KMS-11 (cell line): ENCODE measurements at regions not wholly inside any gene's neighbourhood (a gene's known extent, or its start where the extent isn't known, plus 50 kb on each side); places are given as distances from the start of the nearest gene placed in this dataset.

Experiments
- H2AFZ ChIP-seq: fragments of 200-600 bp; sonication (generic); 2 replicates; pipeline ENCODE4 v1.6.1; 2016; ENCODE audit warnings: antibody characterized with exemption, mixed run types, low read depth
- H3K27ac ChIP-seq: fragments of 200-600 bp; sonication (generic); 2 replicates; pipeline ENCODE4 v1.6.1; 2016; ENCODE audit warnings: mild to moderate bottlenecking, mixed run types
- H3K27me3 ChIP-seq: fragments of 200-600 bp; sonication (generic); 2 replicates; pipeline ENCODE4 v1.6.1; 2017; ENCODE audit warnings: mild to moderate bottlenecking, low read depth, mixed run types, moderate library complexity; ENCODE audit not compliant: insufficient read depth
- H3K36me3 ChIP-seq: fragments of 200-600 bp; sonication (generic); 2 replicates; pipeline ENCODE4 v1.6.1; 2017; ENCODE audit warnings: mild to moderate bottlenecking, mixed run types; ENCODE audit not compliant: insufficient read depth
- H3K4me1 ChIP-seq: fragments of 200-600 bp; sonication (generic); 2 replicates; pipeline ENCODE4 v1.6.1; 2016; ENCODE audit warnings: mild to moderate bottlenecking, low read depth, mixed run types; ENCODE audit not compliant: poor library complexity, severe bottlenecking
- H3K4me2 ChIP-seq: fragments of 200-600 bp; sonication (generic); 2 replicates; pipeline ENCODE4 v1.7.0; 2016; ENCODE audit warnings: mild to moderate bottlenecking, mixed run types
- H3K4me3 ChIP-seq: fragments of 200-600 bp; sonication (generic); IDR thresholded peaks from 2 replicates; pipeline ENCODE4 v1.6.1; 2017; ENCODE audit warnings: low read depth, low read length, mixed read lengths; ENCODE audit not compliant: insufficient read depth
- H3K79me2 ChIP-seq: fragments of 200-600 bp; sonication (generic); 2 replicates; pipeline ENCODE4 v1.6.1; 2016; ENCODE audit warnings: low read depth, mixed run types; ENCODE audit not compliant: insufficient read depth
- H3K9ac ChIP-seq: fragments of 200-600 bp; sonication (generic); 2 replicates; pipeline ENCODE4 v1.6.1; 2016; ENCODE audit warnings: mild to moderate bottlenecking, mixed run types
- H4K20me1 ChIP-seq: fragments of 200-600 bp; sonication (generic); 2 replicates; pipeline ENCODE4 v1.6.1; 2016; ENCODE audit warnings: mild to moderate bottlenecking, mixed run types; ENCODE audit not compliant: insufficient read depth
- TF ChIP-seq, protein P1 (sequence below): fragments of 200-600 bp; sonication (generic); conservative IDR thresholded peaks from 2 replicates; pipeline ENCODE4 v1.6.1; 2017; ENCODE audit warnings: low read depth, mild to moderate bottlenecking, antibody characterized with exemption, low read length, moderate library complexity, mixed read lengths

- TF ChIP-seq, protein P1, sequence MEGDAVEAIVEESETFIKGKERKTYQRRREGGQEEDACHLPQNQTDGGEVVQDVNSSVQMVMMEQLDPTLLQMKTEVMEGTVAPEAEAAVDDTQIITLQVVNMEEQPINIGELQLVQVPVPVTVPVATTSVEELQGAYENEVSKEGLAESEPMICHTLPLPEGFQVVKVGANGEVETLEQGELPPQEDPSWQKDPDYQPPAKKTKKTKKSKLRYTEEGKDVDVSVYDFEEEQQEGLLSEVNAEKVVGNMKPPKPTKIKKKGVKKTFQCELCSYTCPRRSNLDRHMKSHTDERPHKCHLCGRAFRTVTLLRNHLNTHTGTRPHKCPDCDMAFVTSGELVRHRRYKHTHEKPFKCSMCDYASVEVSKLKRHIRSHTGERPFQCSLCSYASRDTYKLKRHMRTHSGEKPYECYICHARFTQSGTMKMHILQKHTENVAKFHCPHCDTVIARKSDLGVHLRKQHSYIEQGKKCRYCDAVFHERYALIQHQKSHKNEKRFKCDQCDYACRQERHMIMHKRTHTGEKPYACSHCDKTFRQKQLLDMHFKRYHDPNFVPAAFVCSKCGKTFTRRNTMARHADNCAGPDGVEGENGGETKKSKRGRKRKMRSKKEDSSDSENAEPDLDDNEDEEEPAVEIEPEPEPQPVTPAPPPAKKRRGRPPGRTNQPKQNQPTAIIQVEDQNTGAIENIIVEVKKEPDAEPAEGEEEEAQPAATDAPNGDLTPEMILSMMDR = no peak
Observed at GRCh38 chr18:53861185-53861584, 363.3 kb downstream of the MBD2 start.

DNA sequence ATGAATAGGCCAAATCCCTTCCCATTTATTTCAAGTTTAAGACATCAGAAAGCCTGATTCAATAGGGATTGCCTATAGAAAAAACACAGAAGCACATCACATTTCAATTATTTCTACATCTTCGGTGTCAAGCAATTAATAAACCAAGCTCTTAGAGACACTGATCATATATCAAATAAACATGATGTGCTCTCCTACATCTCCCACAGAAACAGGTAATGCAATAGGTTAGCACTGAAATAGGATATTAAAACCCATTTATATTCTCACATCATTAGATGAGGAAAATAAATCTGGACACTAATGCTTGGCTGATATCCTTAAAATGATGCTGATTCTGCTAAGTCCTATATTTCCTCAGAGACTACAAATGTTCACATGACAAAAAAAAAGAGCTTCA is 364.7 kb downstream of the MBD2 start:
- Histone ChIP-seq H3K36me3 (no peaks in the 10 kb centered on the region), H3K4me2 (no peak overlapping the region), H3K27ac (no peak overlapping the region), H3K9ac (no peak overlapping the region), H3K4me1 (no peaks in the 10 kb centered on the region), H2AFZ (no peak overlapping the region), H3K27me3 (no peaks in the 10 kb centered on the region), H3K4me3 (no peak overlapping the region), H4K20me1 (no peaks in the 10 kb centered on the region), H3K79me2 (no peaks in the 10 kb centered on the region)
- TF ChIP-seq, protein P1 = no peak

More at GRCh38 chr18:53861185-53861584, 363.3 kb downstream of the MBD2 start:
- Histone ChIP-seq H4K20me1 (no peaks in the 10 kb centered on the region), H3K36me3 (no peaks in the 10 kb centered on the region), H3K27me3 (no peaks in the 10 kb centered on the region), H3K27ac (no peak overlapping the region), H3K79me2 (no peaks in the 10 kb centered on the region), H2AFZ (no peak overlapping the region), H3K4me3 (no peak overlapping the region), H3K9ac (no peak overlapping the region), H3K4me2 (no peak overlapping the region), H3K4me1 (no peaks in the 10 kb centered on the region)

- Histone ChIP-seq H2AFZ (no peak overlapping the region), H3K36me3 (no peaks in the 10 kb centered on the region), H3K27me3 (no peaks in the 10 kb centered on the region), H3K9ac (no peak overlapping the region), H3K4me1 (no peaks in the 10 kb centered on the region), H3K4me2 (no peak overlapping the region), H3K79me2 (no peaks in the 10 kb centered on the region), H3K4me3 (no peak overlapping the region), H4K20me1 (no peaks in the 10 kb centered on the region), H3K27ac (no peak overlapping the region)
- TF ChIP-seq, protein P1 = no peak
Observed at GRCh38 chr18:53850902-53851301, 373.6 kb downstream of the MBD2 start.

DNA sequence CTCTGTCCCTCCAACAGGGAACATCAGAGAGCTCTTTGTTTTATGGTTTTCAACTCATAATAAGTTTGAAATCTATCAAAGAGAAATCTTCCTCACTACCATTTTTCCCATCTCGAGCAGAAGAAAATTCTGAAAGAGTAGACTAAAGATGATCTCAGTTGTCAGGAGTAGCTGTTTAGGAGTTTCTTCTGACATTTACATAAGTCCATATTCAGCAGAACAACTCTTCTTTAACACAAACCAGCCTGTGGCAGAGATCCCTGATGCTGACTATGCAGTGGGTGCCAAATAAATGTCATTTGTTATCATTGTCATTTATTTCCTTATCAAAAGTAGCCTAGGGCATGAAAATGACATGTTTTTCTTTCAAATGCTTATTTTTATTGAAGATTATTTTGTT is 380.7 kb downstream of the MBD2 start:
- TF ChIP-seq, protein P1 = no peak
- no peak overlapping the region for H3K9ac ChIP-seq
- H3K4me3 ChIP-seq = no peak overlapping the region
- no peak overlapping the region for H3K4me2 ChIP-seq
- H3K27ac ChIP-seq = no peak overlapping the region
- no peaks in the 10 kb centered on the region for H3K36me3 ChIP-seq
- H3K27me3 ChIP-seq = no peaks in the 10 kb centered on the region
- H3K79me2 ChIP-seq = no peaks in the 10 kb centered on the region
- no peaks in the 10 kb centered on the region for H3K4me1 ChIP-seq
- H4K20me1 ChIP-seq = no peaks in the 10 kb centered on the region
- no peak overlapping the region for H2AFZ ChIP-seq
